Cardiac muscle cell (in vitro differentiated cells and primary cell): ENCODE measurements at regions not wholly inside any gene's neighbourhood (a gene's known extent, or its start where the extent isn't known, plus 50 kb on each side); places are given as distances from the start of the nearest gene placed in this dataset.
"Not testable (repeated sequence)": the region's sequence is repeated elsewhere in the genome, so short reads cannot be mapped to it uniquely, and the experiment has no call there.

Source experiments
- DNase-seq, 2 donors: peaks; one replicate each; pipeline versions ENCODE4 v3.0.0 to v3.0.0-alpha.2; 2010 to 2017; ENCODE audit warnings: low read depth in 1 of 2, low spot score in 1 of 2
- H3K27ac ChIP-seq: fragments of 200-600 bp; sonication (generic); 2 replicates; pipeline ENCODE4 v1.5.1; 2016
- H3K27me3 ChIP-seq: fragments of 200-600 bp; sonication (generic); 2 replicates; pipeline ENCODE4 v1.6.0; 2016; ENCODE audit warnings: control low read depth
- H3K36me3 ChIP-seq: fragments of 200-600 bp; sonication (generic); 2 replicates; pipeline ENCODE4 v1.5.1; 2016; ENCODE audit warnings: control low read depth
- H3K4me1 ChIP-seq: fragments of 200-600 bp; sonication (generic); 2 replicates; pipeline ENCODE4 v1.8.1; 2017; ENCODE audit warnings: low read depth, mild to moderate bottlenecking, mixed run types
- H3K4me3 ChIP-seq: fragments of 200-600 bp; sonication (generic); 2 replicates; pipeline ENCODE4 v1.5.1; 2016; ENCODE audit warnings: mild to moderate bottlenecking
- H3K9me3 ChIP-seq: fragments of 200-600 bp; sonication (generic); 2 replicates; pipeline ENCODE4 v1.5.1; 2017; ENCODE audit warnings: low read depth, mild to moderate bottlenecking, control low read depth
- TF ChIP-seq, protein P1 (sequence below): IDR thresholded peaks from 2 replicates; pipeline ENCODE4 v1.5.1; 2012; ENCODE audit warnings: low read depth, mild to moderate bottlenecking, low read length

DNA sequence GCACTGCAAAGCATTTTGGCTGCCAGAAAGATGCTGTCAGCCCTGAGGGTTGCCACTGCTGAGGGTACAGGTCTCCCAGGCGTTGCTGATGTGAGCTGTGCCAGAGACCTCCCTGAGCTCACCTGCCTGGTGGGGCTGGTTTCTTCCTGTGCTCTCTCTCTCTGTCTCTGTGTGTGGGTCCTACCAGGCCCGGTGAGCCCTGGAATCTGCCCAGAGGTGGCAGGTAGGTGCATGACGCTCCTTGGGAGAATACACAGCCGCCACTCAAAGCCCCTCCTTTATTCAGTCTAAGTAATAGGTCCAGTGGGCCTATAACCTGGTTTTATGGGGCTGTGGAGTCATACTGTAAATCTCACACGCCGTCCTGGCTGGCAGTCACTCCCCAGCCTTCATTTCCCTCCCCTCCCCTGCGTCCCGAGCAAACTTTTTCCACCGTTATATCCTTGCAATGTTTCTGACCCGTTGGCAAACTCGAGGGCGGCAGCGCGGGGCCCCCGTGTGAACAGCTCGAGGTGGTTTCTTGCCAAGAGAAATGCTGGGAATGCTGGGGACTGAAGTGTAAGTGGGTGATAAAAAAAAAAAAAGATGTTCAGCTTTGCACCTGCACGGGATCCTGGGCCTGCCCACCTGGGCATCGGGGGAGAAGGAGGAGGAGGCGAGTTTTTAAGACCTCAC lies 245.9 kb downstream of the CRLF2 start:
- Histone ChIP-seq H3K9me3 (no peaks in the 10 kb centered on the region), H3K36me3 (no peaks in the 10 kb centered on the region), H3K4me1 (no peaks in the 10 kb centered on the region), H3K27me3 (no peaks in the 10 kb centered on the region), H3K27ac (no peak overlapping the region), H3K4me3 (no peak overlapping the region)
- no peak for DNase-seq
- TF ChIP-seq, protein P1, sequence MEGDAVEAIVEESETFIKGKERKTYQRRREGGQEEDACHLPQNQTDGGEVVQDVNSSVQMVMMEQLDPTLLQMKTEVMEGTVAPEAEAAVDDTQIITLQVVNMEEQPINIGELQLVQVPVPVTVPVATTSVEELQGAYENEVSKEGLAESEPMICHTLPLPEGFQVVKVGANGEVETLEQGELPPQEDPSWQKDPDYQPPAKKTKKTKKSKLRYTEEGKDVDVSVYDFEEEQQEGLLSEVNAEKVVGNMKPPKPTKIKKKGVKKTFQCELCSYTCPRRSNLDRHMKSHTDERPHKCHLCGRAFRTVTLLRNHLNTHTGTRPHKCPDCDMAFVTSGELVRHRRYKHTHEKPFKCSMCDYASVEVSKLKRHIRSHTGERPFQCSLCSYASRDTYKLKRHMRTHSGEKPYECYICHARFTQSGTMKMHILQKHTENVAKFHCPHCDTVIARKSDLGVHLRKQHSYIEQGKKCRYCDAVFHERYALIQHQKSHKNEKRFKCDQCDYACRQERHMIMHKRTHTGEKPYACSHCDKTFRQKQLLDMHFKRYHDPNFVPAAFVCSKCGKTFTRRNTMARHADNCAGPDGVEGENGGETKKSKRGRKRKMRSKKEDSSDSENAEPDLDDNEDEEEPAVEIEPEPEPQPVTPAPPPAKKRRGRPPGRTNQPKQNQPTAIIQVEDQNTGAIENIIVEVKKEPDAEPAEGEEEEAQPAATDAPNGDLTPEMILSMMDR: no peak

DNA sequence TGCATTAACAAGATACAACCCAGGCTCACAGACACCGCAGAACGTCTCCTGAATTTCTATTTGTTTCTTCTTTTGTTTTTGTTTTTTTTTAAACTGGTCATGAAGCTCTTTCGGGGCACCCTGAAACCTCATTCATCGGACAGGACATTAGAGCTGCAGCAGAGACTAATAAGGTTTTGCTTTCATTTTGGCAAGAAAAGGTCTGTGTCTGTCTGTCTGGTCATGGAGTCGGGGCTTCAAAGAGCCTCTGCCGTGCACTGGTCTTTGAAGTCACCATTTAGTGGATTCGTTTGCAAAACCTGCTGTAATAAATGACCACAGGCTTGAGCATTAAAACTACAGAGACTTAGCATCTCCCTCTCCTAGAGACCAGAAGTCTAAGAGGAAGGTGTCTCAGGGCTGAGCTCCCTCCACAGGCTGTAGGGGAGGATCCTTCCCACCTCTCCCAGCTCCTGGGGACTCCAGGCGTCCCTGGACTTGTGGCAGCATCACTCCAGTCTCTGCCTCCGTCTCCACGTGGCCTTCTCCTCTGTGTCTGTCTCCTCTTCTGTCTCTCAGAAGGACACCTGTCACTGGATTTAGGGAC lies 247.5 kb downstream of the CRLF2 start:
- Histone ChIP-seq H3K4me3 (no peak overlapping the region), H3K4me1 (peaks cover 5% of the 10 kb centered on the region), H3K36me3 (no peaks in the 10 kb centered on the region), H3K27me3 (no peaks in the 10 kb centered on the region), H3K9me3 (no peaks in the 10 kb centered on the region), H3K27ac (no peak overlapping the region)
- TF ChIP-seq, protein P1: no peak
- no peak for DNase-seq

DNA sequence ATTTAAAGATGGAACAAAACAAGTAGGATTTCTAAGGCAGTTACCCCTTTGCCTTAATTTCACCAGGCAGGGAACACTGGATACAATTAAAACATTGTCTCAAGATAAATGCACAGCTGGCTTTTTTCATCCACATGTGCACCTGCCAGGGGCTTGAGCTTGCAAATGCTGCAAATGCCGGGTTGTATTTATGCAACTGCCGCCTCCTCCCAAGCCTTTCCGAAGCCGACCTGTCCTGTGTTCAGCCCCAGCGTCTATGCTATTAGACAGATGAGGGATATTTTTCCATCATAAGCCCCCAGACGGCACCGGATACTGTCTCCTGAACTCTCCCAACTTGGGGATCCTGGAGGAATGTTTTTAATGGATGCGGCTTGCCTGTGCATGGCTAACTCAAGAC lies 251.6 kb downstream of the CRLF2 start:
- no peak overlapping the region for H3K27ac ChIP-seq
- H3K4me3 ChIP-seq: no peak overlapping the region
- no peak for DNase-seq
- TF ChIP-seq, protein P1: no peak
- no peaks in the 10 kb centered on the region for H3K36me3 ChIP-seq
- no peaks in the 10 kb centered on the region for H3K27me3 ChIP-seq
- H3K4me1 ChIP-seq: peaks cover 5% of the 10 kb centered on the region
- H3K9me3 ChIP-seq: no peaks in the 10 kb centered on the region

DNA sequence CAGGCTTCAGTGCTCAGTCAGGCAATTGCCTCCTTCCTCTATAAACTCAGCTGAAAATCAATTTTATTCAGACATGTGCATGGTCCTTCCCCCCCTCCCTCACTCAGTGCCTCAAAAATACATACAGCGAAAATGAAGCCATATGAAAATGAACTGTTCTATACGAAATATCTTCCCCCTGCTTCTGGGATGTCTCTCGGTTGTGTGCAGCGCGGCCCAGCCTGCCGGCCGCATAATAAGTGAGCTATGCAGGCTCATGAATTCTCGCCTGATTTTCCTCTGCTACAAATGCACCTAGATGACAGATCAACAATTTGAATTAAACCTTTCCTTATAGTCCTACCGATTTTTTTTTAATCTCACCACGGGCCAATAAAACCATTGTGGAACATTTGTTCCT lies 252.9 kb downstream of the CRLF2 start:
- TF ChIP-seq, protein P1: no peak
- Histone ChIP-seq H3K4me3 (no peak overlapping the region), H3K27me3 (no peaks in the 10 kb centered on the region), H3K4me1 (peaks cover 5% of the 10 kb centered on the region), H3K9me3 (no peaks in the 10 kb centered on the region), H3K27ac (no peak overlapping the region), H3K36me3 (no peaks in the 10 kb centered on the region)
- DNase-seq: no peak

DNA sequence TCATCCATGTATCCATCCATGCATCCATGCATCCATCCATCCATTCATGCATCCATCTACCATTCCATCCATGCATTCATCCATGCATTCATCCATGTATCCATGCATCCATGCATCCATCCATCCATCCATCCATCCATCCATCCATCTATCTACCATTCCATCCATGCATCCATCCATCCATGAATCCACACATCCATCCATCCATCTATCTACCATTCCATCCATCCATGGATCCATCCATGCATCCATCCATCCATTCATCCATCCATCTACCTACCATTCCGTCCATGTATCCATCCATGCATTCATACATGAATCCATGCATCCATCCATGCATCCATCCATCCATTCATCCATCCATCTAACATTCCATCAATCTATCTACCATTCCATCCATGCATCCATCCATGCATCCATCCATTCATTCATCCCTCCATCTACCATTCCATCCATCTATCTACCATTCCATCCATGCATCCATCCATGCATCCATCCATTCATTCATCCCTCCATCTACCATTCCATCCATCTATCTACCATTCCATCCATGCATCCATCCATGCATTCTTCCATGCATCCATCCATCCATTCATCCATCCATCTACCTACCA lies 257.2 kb downstream of the CRLF2 start:
- not testable (repeated sequence) for H3K4me3 ChIP-seq, H3K9me3 ChIP-seq, H3K27ac ChIP-seq, H3K4me1 ChIP-seq, H3K36me3 ChIP-seq, DNase-seq, H3K27me3 ChIP-seq

DNA sequence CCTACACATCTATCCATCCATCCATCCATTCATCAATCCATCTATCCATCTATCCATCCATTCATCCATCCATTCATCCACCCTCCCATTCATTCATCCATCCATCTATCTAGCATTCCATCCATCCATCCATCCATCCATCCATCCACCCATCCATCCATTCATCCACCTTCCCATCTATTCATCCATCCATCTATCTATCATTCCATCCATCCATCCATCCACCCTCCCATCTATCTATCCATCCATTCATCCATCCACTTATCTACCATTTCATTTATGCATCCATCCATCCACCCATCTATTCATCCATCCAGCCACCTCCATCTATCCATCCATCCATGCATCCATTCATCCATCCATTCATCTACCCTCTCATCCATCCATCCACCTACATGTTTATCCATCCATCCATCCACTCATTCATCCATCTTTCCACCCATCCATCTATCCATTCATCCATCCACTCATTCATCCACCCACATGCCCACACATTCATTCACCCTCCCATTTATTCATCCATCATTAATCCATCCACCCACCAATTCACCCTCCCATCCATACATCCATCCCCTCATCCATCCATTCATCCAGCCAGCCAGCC lies 258.5 kb downstream of the CRLF2 start:
- no peaks in the 10 kb centered on the region for H3K27me3 ChIP-seq
- no peaks in the 10 kb centered on the region for H3K4me1 ChIP-seq
- H3K9me3 ChIP-seq: no peaks in the 10 kb centered on the region
- no peak for DNase-seq
- no peaks in the 10 kb centered on the region for H3K36me3 ChIP-seq
- H3K27ac ChIP-seq: no peak overlapping the region
- no peak overlapping the region for H3K4me3 ChIP-seq
- TF ChIP-seq, protein P1: no peak
